Transverse colon (tissue), 3 donors: ENCODE measurements at regions not wholly inside any gene's neighbourhood (a gene's known extent, or its start where the extent isn't known, plus 50 kb on each side); places are given as distances from the start of the nearest gene placed in this dataset.

ENCODE experiments used
- EP300 ChIP-seq: sonication (generic); formaldehyde crosslinking; IDR thresholded peaks from one replicate; pipeline ENCODE4 v1.6.1; 2017; ENCODE audit warnings: antibody characterized with exemption, low read depth
- POLR2A ChIP-seq: fragments of 450-650 bp; IDR thresholded peaks from one replicate; pipeline ENCODE4 v1.6.1; 2016; ENCODE audit warnings: antibody characterized with exemption, mild to moderate bottlenecking, moderate library complexity
- TF ChIP-seq, protein P1 (sequence below), 5 experiments: fragments of 200-600 bp in 3 of 5; fragments of 450-650 bp in 2 of 5; sonication (generic) in 3 of 5; IDR thresholded peaks; 1 replicate in 2 of 5; 2 replicates in 3 of 5; pipeline ENCODE4 v1.5.1; 2016 to 2017; ENCODE audit warnings: antibody characterized with exemption in 5 of 5, inconsistent platforms in 3 of 5, mild to moderate bottlenecking in 2 of 5, moderate library complexity in 1 of 5

DNA sequence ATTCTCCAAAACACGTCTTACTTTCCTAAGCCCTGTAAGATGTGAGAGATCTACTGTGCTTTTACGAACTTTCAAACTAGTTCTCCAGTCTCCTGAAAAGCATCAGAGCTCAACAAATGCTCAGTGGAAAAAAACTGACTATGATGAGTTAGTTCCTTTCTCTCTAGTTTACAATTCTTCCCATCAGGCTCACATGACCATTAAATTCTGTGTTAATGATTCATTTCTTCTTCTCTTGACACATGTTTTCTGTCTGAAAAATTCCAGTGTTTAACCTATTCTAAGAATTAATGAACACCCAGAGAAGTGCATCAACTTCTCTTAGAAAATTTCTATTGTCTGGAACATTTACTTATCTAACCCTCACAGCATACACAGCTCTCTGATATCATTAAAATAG lies 844.3 kb downstream of the SI start:
- no peak for TF ChIP-seq POLR2A
- TF ChIP-seq, protein P1, sequence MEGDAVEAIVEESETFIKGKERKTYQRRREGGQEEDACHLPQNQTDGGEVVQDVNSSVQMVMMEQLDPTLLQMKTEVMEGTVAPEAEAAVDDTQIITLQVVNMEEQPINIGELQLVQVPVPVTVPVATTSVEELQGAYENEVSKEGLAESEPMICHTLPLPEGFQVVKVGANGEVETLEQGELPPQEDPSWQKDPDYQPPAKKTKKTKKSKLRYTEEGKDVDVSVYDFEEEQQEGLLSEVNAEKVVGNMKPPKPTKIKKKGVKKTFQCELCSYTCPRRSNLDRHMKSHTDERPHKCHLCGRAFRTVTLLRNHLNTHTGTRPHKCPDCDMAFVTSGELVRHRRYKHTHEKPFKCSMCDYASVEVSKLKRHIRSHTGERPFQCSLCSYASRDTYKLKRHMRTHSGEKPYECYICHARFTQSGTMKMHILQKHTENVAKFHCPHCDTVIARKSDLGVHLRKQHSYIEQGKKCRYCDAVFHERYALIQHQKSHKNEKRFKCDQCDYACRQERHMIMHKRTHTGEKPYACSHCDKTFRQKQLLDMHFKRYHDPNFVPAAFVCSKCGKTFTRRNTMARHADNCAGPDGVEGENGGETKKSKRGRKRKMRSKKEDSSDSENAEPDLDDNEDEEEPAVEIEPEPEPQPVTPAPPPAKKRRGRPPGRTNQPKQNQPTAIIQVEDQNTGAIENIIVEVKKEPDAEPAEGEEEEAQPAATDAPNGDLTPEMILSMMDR (IDR thresholded peaks at IDR 0.05): no peak
- TF ChIP-seq EP300: no peak
